HepG2 (cell line): ENCODE measurements at regions not wholly inside any gene's neighbourhood (a gene's known extent, or its start where the extent isn't known, plus 50 kb on each side); places are given as distances from the start of the nearest gene placed in this dataset.

Experiments used
- ATAC-seq: fragments of 200-7000 bp; cut with Tn5 transposase; 3 replicates; pipeline ENCODE4 v1.9.1; 2020; ENCODE audit warnings: mild to moderate bottlenecking, moderate library complexity
- BruUV-seq: library from RNA; stranded (reverse); fragments of 400-500 nt; replicated peaks from 2 replicates; lab custom pipeline; 2021; lab: Mats Ljungman, UMichigan
- CTCF ChIA-PET: fragments of 300-600 bp; formaldehyde crosslinking; extraction: SDS; loops from one replicate; lab custom pipeline; 2021; ENCODE audit warnings: low total read pairs, inconsistent platforms, low intra/inter-chr PET ratio; lab: Yijun Ruan, JAX
- POLR2A ChIA-PET: fragments of 350-600 bp; sonication (Branson Sonifier 250); formaldehyde crosslinking; loops from one replicate; lab custom pipeline; 2020; ENCODE audit warnings: antibody characterized with exemption, inconsistent platforms; lab: Yijun Ruan, JAX
- DNase-seq: peaks from one replicate; pipeline ENCODE4 v3.0.0-alpha.2; 2015; ENCODE audit warnings: low spot score
- FAIRE-seq: peaks from 3 replicates; lab custom pipeline; 2011; peaks lifted over from hg19 to GRCh38; lab: Jason Lieb, UNC
- H2AFZ ChIP-seq: one replicate; pipeline ENCODE4 v1.6.1; 2011; ENCODE audit warnings: low read length, inconsistent platforms
- H3K27ac ChIP-seq: fragments of 300-600 bp; 3 replicates; pipeline ENCODE4 v1.8.0; 2011; ENCODE audit warnings: mixed run types, mild to moderate bottlenecking, mixed read lengths, low read length, inconsistent platforms; ENCODE audit not compliant: insufficient read depth; ENCODE audit errors: extremely low read length
- H3K27me3 ChIP-seq, 2 experiments: fragments of 200-600 bp in 1 of 2; 2 replicates in 1 of 2; 3 replicates in 1 of 2; pipeline versions ENCODE4 v1.6.0 to v1.8.0; 2011; ENCODE audit warnings: low read length in 2 of 2, mild to moderate bottlenecking in 2 of 2, moderate library complexity in 2 of 2, inconsistent platforms in 1 of 2; ENCODE audit not compliant: insufficient read depth in 2 of 2, control insufficient read depth in 1 of 2
- H3K36me3 ChIP-seq, 2 experiments: fragments of 200-600 bp in 1 of 2; replicated peaks in 1 of 2; 2 replicates in 1 of 2; 3 replicates in 1 of 2; pipeline versions ENCODE4 v1.5.1 to v1.8.0; 2011; ENCODE audit warnings: low read length in 2 of 2, inconsistent platforms in 1 of 2; ENCODE audit not compliant: insufficient read depth in 2 of 2, control insufficient read depth in 1 of 2
- H3K4me1 ChIP-seq: 2 replicates; pipeline ENCODE4 v1.5.1; 2012; ENCODE audit warnings: low read length, inconsistent platforms; ENCODE audit not compliant: insufficient read depth
- H3K4me2 ChIP-seq: 2 replicates; pipeline ENCODE4 v1.6.0; 2011; ENCODE audit warnings: low read depth, low read length, inconsistent platforms
- H3K4me3 ChIP-seq, 3 experiments: fragments of 200-600 bp in 1 of 3; sonication (generic), shearing (Covaris generic) in 1 of 3; replicated peaks in 1 of 3; 2 replicates each; pipeline ENCODE4 v1.5.1; 2011 to 2016; ENCODE audit warnings: low read length in 3 of 3, inconsistent platforms in 2 of 3, low read depth in 2 of 3, mild to moderate bottlenecking in 2 of 3, control low read depth in 1 of 3, mixed read lengths in 1 of 3; ENCODE audit not compliant: insufficient read depth in 1 of 3
- H3K79me2 ChIP-seq: one replicate; pipeline ENCODE4 v1.6.1; 2011; ENCODE audit warnings: low read length, inconsistent platforms; ENCODE audit not compliant: insufficient read depth
- H3K9ac ChIP-seq: 2 replicates; pipeline ENCODE4 v1.6.0; 2011; ENCODE audit warnings: mild to moderate bottlenecking, low read depth, low read length, inconsistent platforms; ENCODE audit not compliant: insufficient read depth
- H3K9me3 ChIP-seq: 2 replicates; pipeline ENCODE4 v1.5.1; 2012; ENCODE audit warnings: mild to moderate bottlenecking, low read length
- H4K20me1 ChIP-seq: 2 replicates; pipeline ENCODE4 v1.6.0; 2011; ENCODE audit warnings: inconsistent platforms, mild to moderate bottlenecking, low read length, moderate library complexity; ENCODE audit not compliant: insufficient read depth
- CEBPG ChIP-seq: IDR thresholded peaks from 2 replicates; pipeline ENCODE4 v1.6.1; 2016
- GTF3A ChIP-seq: sonication (generic); formaldehyde crosslinking; conservative IDR thresholded peaks from 2 replicates; pipeline ENCODE4 v1.4.0; 2020; ENCODE audit warnings: mild to moderate bottlenecking, missing genetic modification reagents
- KLF16 ChIP-seq, 2 experiments: sonication (generic) in 1 of 2; formaldehyde crosslinking in 1 of 2; IDR thresholded peaks; 2 replicates each; pipeline versions ENCODE4 v1.6.1 to v1.8.0; 2016 to 2023; ENCODE audit warnings: missing genetic modification reagents in 2 of 2, missing compliant biosample characterization in 1 of 2
- KLF9 ChIP-seq: IDR thresholded peaks from 2 replicates; pipeline ENCODE4 v1.6.1; 2016; ENCODE audit warnings: low read depth
- NFKBIZ ChIP-seq: IDR thresholded peaks from 2 replicates; pipeline ENCODE4 v1.6.1; 2018; ENCODE audit warnings: missing genetic modification reagents, missing compliant biosample characterization
- NR2F1 ChIP-seq, 2 experiments: fragments of 450-650 bp in 1 of 2; formaldehyde crosslinking in 1 of 2; IDR thresholded peaks; 2 replicates each; pipeline versions ENCODE4 v1.5.0 to v1.6.1; 2016 to 2020; ENCODE audit warnings: mild to moderate bottlenecking in 1 of 2, missing compliant biosample characterization in 1 of 2, missing genetic modification reagents in 1 of 2, moderate library complexity in 1 of 2
- SMARCC2 ChIP-seq: fragments of 450-650 bp; IDR thresholded peaks from 2 replicates; pipeline ENCODE4 v1.6.1; 2017; ENCODE audit warnings: antibody characterized with exemption, mild to moderate bottlenecking
- ZFP41 ChIP-seq: sonication (generic); formaldehyde crosslinking; IDR thresholded peaks from 2 replicates; pipeline ENCODE4 v1.4.0; 2020; ENCODE audit warnings: mild to moderate bottlenecking, missing genetic modification reagents, borderline replicate concordance
- ZFY ChIP-seq: sonication (generic); formaldehyde crosslinking; IDR thresholded peaks from 2 replicates; pipeline ENCODE4 v1.4.0; 2020; ENCODE audit warnings: missing genetic modification reagents
- ZMAT3 ChIP-seq: sonication (generic); formaldehyde crosslinking; conservative IDR thresholded peaks from 2 replicates; pipeline ENCODE4 v1.7.0; 2021; ENCODE audit warnings: missing genetic modification reagents
- ZNF124 ChIP-seq: sonication (generic); formaldehyde crosslinking; IDR thresholded peaks from 2 replicates; pipeline ENCODE4 v1.4.0; 2020; ENCODE audit warnings: missing genetic modification reagents
- ZNF292 ChIP-seq: sonication (generic); formaldehyde crosslinking; IDR thresholded peaks from 2 replicates; pipeline ENCODE4 v1.8.1; 2022; ENCODE audit warnings: mild to moderate bottlenecking, low read depth, missing genetic modification reagents, borderline replicate concordance
- ZNF749 ChIP-seq: sonication (generic); formaldehyde crosslinking; IDR thresholded peaks from 2 replicates; pipeline ENCODE4 v1.8.0; 2022; ENCODE audit warnings: mild to moderate bottlenecking, missing genetic modification reagents, moderate library complexity, borderline replicate concordance
- WGBS: methylation state at CpG from one replicate; pipeline ENCODE4 v1.1.6; 2017; ENCODE audit warnings: low lambda C conversion rate; 5-methylcytosine and 5-hydroxymethylcytosine counted together
- in situ Hi-C: cut with HindIII; loops from 2 replicates; pipeline ENCODE4 v1.10.0; 2017; ENCODE audit warnings: low pct_unique_long_range_greater_than_20kb; ENCODE audit not compliant: extremely low pct_ligation_motif_present
- intact Hi-C: fragments of 100-400 bp; cut with micrococcal nuclease; formaldehyde crosslinking; loops from one replicate; pipeline ENCODE4 v1.10.0; 2022; ENCODE audit not compliant: unreplicated experiment
- TF ChIP-seq, protein P1 (sequence below): sonication (generic); formaldehyde crosslinking; IDR thresholded peaks from 2 replicates; pipeline ENCODE4 v1.4.0; 2020; ENCODE audit warnings: missing genetic modification reagents
- TF ChIP-seq, protein P2 (sequence below): sonication (generic); formaldehyde crosslinking; IDR thresholded peaks from 2 replicates; pipeline ENCODE4 v1.5.1; 2020; ENCODE audit warnings: mild to moderate bottlenecking, missing genetic modification reagents, moderate library complexity
- TF ChIP-seq, protein P3 (sequence below): sonication (generic); formaldehyde crosslinking; IDR thresholded peaks from 2 replicates; pipeline ENCODE4; 2020; ENCODE audit warnings: missing genetic modification reagents, mild to moderate bottlenecking, borderline replicate concordance

DNA sequence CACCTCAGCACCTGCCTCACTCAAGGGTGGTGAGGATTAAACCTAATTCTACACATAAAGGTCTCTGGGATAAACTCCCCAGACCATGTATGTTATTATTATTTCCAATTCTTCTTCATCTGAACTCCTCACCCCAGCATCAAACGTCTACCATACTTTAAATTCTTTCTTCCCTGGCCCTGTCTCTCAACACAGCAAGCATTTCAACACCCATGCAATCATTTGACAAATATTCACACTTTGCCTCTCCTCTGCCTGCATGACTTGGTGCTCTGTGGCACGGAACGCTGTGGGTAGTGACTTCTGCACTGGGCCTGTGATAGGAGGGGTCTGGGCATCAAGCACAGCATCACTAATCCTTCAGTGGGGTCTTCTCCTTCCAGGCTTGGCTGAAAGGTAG, 490.8 kb downstream of the TNS3 start:
- no peaks in the 10 kb centered on the region for H3K36me3 ChIP-seq
- POLR2A ChIA-PET, result no interaction called here
- TF ChIP-seq, protein P1, sequence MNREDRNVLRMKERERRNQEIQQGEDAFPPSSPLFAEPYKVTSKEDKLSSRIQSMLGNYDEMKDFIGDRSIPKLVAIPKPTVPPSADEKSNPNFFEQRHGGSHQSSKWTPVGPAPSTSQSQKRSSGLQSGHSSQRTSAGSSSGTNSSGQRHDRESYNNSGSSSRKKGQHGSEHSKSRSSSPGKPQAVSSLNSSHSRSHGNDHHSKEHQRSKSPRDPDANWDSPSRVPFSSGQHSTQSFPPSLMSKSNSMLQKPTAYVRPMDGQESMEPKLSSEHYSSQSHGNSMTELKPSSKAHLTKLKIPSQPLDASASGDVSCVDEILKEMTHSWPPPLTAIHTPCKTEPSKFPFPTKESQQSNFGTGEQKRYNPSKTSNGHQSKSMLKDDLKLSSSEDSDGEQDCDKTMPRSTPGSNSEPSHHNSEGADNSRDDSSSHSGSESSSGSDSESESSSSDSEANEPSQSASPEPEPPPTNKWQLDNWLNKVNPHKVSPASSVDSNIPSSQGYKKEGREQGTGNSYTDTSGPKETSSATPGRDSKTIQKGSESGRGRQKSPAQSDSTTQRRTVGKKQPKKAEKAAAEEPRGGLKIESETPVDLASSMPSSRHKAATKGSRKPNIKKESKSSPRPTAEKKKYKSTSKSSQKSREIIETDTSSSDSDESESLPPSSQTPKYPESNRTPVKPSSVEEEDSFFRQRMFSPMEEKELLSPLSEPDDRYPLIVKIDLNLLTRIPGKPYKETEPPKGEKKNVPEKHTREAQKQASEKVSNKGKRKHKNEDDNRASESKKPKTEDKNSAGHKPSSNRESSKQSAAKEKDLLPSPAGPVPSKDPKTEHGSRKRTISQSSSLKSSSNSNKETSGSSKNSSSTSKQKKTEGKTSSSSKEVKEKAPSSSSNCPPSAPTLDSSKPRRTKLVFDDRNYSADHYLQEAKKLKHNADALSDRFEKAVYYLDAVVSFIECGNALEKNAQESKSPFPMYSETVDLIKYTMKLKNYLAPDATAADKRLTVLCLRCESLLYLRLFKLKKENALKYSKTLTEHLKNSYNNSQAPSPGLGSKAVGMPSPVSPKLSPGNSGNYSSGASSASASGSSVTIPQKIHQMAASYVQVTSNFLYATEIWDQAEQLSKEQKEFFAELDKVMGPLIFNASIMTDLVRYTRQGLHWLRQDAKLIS, result no peak
- TF ChIP-seq, protein P2, sequence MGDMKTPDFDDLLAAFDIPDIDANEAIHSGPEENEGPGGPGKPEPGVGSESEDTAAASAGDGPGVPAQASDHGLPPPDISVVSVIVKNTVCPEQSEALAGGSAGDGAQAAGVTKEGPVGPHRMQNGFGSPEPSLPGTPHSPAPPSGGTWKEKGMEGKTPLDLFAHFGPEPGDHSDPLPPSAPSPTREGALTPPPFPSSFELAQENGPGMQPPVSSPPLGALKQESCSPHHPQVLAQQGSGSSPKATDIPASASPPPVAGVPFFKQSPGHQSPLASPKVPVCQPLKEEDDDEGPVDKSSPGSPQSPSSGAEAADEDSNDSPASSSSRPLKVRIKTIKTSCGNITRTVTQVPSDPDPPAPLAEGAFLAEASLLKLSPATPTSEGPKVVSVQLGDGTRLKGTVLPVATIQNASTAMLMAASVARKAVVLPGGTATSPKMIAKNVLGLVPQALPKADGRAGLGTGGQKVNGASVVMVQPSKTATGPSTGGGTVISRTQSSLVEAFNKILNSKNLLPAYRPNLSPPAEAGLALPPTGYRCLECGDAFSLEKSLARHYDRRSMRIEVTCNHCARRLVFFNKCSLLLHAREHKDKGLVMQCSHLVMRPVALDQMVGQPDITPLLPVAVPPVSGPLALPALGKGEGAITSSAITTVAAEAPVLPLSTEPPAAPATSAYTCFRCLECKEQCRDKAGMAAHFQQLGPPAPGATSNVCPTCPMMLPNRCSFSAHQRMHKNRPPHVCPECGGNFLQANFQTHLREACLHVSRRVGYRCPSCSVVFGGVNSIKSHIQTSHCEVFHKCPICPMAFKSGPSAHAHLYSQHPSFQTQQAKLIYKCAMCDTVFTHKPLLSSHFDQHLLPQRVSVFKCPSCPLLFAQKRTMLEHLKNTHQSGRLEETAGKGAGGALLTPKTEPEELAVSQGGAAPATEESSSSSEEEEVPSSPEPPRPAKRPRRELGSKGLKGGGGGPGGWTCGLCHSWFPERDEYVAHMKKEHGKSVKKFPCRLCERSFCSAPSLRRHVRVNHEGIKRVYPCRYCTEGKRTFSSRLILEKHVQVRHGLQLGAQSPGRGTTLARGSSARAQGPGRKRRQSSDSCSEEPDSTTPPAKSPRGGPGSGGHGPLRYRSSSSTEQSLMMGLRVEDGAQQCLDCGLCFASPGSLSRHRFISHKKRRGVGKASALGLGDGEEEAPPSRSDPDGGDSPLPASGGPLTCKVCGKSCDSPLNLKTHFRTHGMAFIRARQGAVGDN, result no peak
- TF ChIP-seq ZFP41 (CRISPR knock-in tag), result no peak
- no peak for TF ChIP-seq SMARCC2
- TF ChIP-seq ZFY, result no peak
- TF ChIP-seq KLF9 (CRISPR knock-in tag), result no peak
- no peak for TF ChIP-seq ZNF124
- no peak for TF ChIP-seq NFKBIZ (CRISPR knock-in tag)
- TF ChIP-seq NR2F1 (CRISPR knock-in tag; IDR thresholded peaks at IDR 0.05), result no peak
- no peak for TF ChIP-seq GTF3A (CRISPR knock-in tag)
- no peak for TF ChIP-seq ZMAT3
- TF ChIP-seq CEBPG (CRISPR knock-in tag), result no peak
- TF ChIP-seq, protein P3, sequence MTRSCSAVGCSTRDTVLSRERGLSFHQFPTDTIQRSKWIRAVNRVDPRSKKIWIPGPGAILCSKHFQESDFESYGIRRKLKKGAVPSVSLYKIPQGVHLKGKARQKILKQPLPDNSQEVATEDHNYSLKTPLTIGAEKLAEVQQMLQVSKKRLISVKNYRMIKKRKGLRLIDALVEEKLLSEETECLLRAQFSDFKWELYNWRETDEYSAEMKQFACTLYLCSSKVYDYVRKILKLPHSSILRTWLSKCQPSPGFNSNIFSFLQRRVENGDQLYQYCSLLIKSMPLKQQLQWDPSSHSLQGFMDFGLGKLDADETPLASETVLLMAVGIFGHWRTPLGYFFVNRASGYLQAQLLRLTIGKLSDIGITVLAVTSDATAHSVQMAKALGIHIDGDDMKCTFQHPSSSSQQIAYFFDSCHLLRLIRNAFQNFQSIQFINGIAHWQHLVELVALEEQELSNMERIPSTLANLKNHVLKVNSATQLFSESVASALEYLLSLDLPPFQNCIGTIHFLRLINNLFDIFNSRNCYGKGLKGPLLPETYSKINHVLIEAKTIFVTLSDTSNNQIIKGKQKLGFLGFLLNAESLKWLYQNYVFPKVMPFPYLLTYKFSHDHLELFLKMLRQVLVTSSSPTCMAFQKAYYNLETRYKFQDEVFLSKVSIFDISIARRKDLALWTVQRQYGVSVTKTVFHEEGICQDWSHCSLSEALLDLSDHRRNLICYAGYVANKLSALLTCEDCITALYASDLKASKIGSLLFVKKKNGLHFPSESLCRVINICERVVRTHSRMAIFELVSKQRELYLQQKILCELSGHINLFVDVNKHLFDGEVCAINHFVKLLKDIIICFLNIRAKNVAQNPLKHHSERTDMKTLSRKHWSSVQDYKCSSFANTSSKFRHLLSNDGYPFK (CRISPR knock-in tag), result no peak
- no peak for TF ChIP-seq ZNF292 (CRISPR knock-in tag)
- TF ChIP-seq ZNF749 (CRISPR knock-in tag), result no peak
- TF ChIP-seq KLF16 (CRISPR knock-in tag; IDR thresholded peaks at IDR 0.05), result no peak

More for the DNA sequence above, 490.8 kb downstream of the TNS3 start:
- H3K4me2 ChIP-seq, result no peak overlapping the region
- in situ Hi-C loops, result no loop called here
- intact Hi-C loops, result no loop called here
- 0 out of 5 replicates have a peak, but pooled peaks cover 0 to 7% of the 10 kb centered on the region in 2 experiments for H3K27me3 ChIP-seq
- FAIRE-seq (no peak), ATAC-seq (no peak), DNase-seq (no peak)
- no peak overlapping the region for H3K4me3 ChIP-seq
- no peaks in the 10 kb centered on the region for H4K20me1 ChIP-seq
- BruUV-seq, result no TSS peak
- H3K9me3 ChIP-seq, result no peaks in the 10 kb centered on the region
- no peak overlapping the region for H2AFZ ChIP-seq
- no peaks in the 10 kb centered on the region for H3K79me2 ChIP-seq
- no peak overlapping the region for H3K27ac ChIP-seq
- WGBS, result 0% methylated on average over 3 of the region's 3 CpGs
- CTCF ChIA-PET, result no interaction called here
- no peaks in the 10 kb centered on the region for H3K4me1 ChIP-seq
- no peak overlapping the region for H3K9ac ChIP-seq
